Calu3 (cell line): ENCODE measurements at regions not wholly inside any gene's neighbourhood (a gene's known extent, or its start where the extent isn't known, plus 50 kb on each side); places are given as distances from the start of the nearest gene placed in this dataset.
"Not testable (repeated sequence)": the region's sequence is repeated elsewhere in the genome, so short reads cannot be mapped to it uniquely, and the experiment has no call there.

Experiments used
- BruUV-seq: library from RNA; stranded (reverse); fragments of 400-500 nt; replicated peaks from 2 replicates; lab custom pipeline; 2021; lab: Mats Ljungman, UMichigan
- CTCF ChIA-PET: fragments of 300-600 bp; sonication (Branson Sonifier 250); formaldehyde crosslinking; loops from one replicate; lab custom pipeline; 2022; ENCODE audit warnings: antibody characterized with exemption; lab: Charles Lee
- DNase-seq: peaks from one replicate; pipeline ENCODE4 v3.0.0; 2022
- H3K27ac Mint-ChIP-seq: one replicate; pipeline ENCODE4 v1.8.0; 2022; ENCODE audit warnings: mixed read lengths; ENCODE audit not compliant: unreplicated experiment
- H3K27me3 Mint-ChIP-seq: one replicate; pipeline ENCODE4 v1.8.0; 2022; ENCODE audit warnings: mixed read lengths; ENCODE audit not compliant: unreplicated experiment
- H3K36me3 Mint-ChIP-seq: one replicate; pipeline ENCODE4 v1.8.0; 2022; ENCODE audit warnings: mild to moderate bottlenecking, moderate library complexity, mixed read lengths; ENCODE audit not compliant: insufficient read depth, unreplicated experiment
- H3K4me1 Mint-ChIP-seq: one replicate; pipeline ENCODE4 v1.8.0; 2022; ENCODE audit warnings: mild to moderate bottlenecking, low read depth, mixed read lengths; ENCODE audit not compliant: unreplicated experiment
- H3K4me3 Mint-ChIP-seq: one replicate; pipeline ENCODE4 v1.8.0; 2022; ENCODE audit warnings: mild to moderate bottlenecking, low read depth, moderate library complexity, mixed read lengths; ENCODE audit not compliant: unreplicated experiment
- H3K9me3 Mint-ChIP-seq: one replicate; pipeline ENCODE4 v1.8.0; 2022; ENCODE audit warnings: low read depth, mixed read lengths; ENCODE audit not compliant: unreplicated experiment
- intact Hi-C: fragments of 100-400 bp; cut with micrococcal nuclease; formaldehyde crosslinking; loops from one replicate; pipeline ENCODE4 v1.10.0; 2022; ENCODE audit not compliant: unreplicated experiment
- TF ChIP-seq, protein P1 (sequence below): fragments of 200-600 bp; IDR thresholded peaks from one replicate; pipeline ENCODE4 v1.8.0; 2022; ENCODE audit warnings: antibody characterized with exemption; ENCODE audit not compliant: unreplicated experiment

GRCh38 chr2:193199322-193199721, 1004.6 kb upstream of the TMEFF2 start:
- no peak for DNase-seq
- Mint-ChIP-seq H3K36me3 (no peaks in the 10 kb centered on the region), H3K4me3 (no peak overlapping the region), H3K4me1 (no peaks in the 10 kb centered on the region), H3K9me3 (peaks cover 6% of the 10 kb centered on the region), H3K27me3 (no peaks in the 10 kb centered on the region), H3K27ac (no peak overlapping the region)
- no TSS peak for BruUV-seq
- CTCF ChIA-PET = no interaction called here
- intact Hi-C loops = no loop called here
- TF ChIP-seq, protein P1, sequence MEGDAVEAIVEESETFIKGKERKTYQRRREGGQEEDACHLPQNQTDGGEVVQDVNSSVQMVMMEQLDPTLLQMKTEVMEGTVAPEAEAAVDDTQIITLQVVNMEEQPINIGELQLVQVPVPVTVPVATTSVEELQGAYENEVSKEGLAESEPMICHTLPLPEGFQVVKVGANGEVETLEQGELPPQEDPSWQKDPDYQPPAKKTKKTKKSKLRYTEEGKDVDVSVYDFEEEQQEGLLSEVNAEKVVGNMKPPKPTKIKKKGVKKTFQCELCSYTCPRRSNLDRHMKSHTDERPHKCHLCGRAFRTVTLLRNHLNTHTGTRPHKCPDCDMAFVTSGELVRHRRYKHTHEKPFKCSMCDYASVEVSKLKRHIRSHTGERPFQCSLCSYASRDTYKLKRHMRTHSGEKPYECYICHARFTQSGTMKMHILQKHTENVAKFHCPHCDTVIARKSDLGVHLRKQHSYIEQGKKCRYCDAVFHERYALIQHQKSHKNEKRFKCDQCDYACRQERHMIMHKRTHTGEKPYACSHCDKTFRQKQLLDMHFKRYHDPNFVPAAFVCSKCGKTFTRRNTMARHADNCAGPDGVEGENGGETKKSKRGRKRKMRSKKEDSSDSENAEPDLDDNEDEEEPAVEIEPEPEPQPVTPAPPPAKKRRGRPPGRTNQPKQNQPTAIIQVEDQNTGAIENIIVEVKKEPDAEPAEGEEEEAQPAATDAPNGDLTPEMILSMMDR = no peak

DNA sequence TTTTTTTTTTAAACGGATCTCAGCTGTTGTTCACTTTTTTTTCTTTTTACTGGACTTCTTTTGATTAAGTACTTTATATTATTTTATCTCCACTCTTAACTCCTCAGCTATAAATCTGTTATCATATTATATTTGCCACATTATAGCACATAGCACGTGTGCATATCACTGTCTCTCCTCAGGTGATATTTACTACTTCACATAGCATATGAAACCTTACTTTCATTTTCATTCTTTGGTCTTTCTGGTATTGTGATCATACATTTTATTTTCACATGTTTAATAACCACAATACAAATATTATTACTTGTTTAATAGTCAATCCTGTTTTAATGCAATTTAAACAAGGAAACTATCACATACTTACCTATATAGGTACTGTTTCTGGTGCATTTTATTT, 993.1 kb upstream of the TMEFF2 start:
- no peak for DNase-seq
- TF ChIP-seq, protein P1 = no peak
- Mint-ChIP-seq H3K27ac (peak overlapping the region; percentile 93), H3K36me3 (no peaks in the 10 kb centered on the region), H3K27me3 (no peaks in the 10 kb centered on the region), H3K4me1 (peaks cover 12% of the 10 kb centered on the region), H3K9me3 (no peaks in the 10 kb centered on the region), H3K4me3 (peak overlapping the region; percentile 62)
- intact Hi-C loops = loop anchor here (10.0 kb wide), 2 partner anchors 303 to 397 kb away; no protein-coding TSS in a partner anchor
- CTCF ChIA-PET = no interaction called here
- no TSS peak for BruUV-seq

- H3K27ac Mint-ChIP-seq = peak overlapping the region; percentile 90
- not testable (repeated sequence) for H3K9me3 Mint-ChIP-seq, H3K4me1 Mint-ChIP-seq
These were observed 976.2 kb upstream of the TMEFF2 start for GRCh38 chr2:193170981-193171380.

GRCh38 chr2:193156480-193156879, 961.7 kb upstream of the TMEFF2 start:
- Mint-ChIP-seq H3K9me3 (peaks cover 8% of the 10 kb centered on the region), H3K27me3 (no peaks in the 10 kb centered on the region), H3K4me1 (no peaks in the 10 kb centered on the region), H3K4me3 (no peak overlapping the region), H3K27ac (no peak overlapping the region), H3K36me3 (no peaks in the 10 kb centered on the region)
- CTCF ChIA-PET = no interaction called here
- no TSS peak for BruUV-seq
- TF ChIP-seq, protein P1 = no peak
- no peak for DNase-seq
- intact Hi-C loops = no loop called here

More at GRCh38 chr2:193170981-193171380, 976.2 kb upstream of the TMEFF2 start:
- H3K27me3 Mint-ChIP-seq, BruUV-seq, intact Hi-C loops: not testable (repeated sequence)
- H3K4me3 Mint-ChIP-seq = peak overlapping the region; percentile 91
- CTCF ChIA-PET = interaction anchor here (1.2 kb wide), 1 partner anchor 414 kb away, joined by 3 read pairs; no protein-coding TSS in a partner anchor
- peak; percentile 59 for DNase-seq
- H3K36me3 Mint-ChIP-seq = peaks cover 11% of the 10 kb centered on the region

DNA sequence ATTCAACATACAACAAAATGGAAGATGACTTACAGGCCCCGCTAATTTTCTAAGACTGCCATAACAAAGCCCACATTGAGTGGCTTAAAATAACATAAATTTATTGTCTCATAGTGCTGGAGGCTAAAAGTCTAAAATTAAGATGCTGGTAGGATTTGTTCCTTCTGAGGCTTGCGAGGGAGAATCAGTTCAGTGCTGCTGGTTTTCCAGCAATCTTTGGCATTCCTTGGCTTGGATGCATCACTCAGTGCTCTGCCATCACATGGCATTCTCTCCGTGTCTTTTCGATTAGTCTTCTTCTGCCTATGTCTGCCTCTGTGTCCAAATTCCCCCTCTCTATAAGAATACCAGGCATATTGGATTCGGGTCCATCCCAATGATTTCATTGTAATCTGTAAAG, 959.3 kb upstream of the TMEFF2 start:
- CTCF ChIA-PET = no interaction called here
- TF ChIP-seq, protein P1 = no peak
- H3K36me3 Mint-ChIP-seq = no peaks in the 10 kb centered on the region
- peaks cover 3% of the 10 kb centered on the region for H3K9me3 Mint-ChIP-seq
- no peaks in the 10 kb centered on the region for H3K27me3 Mint-ChIP-seq
- no peak overlapping the region for H3K4me3 Mint-ChIP-seq
- BruUV-seq = no TSS peak
- intact Hi-C loops = no loop called here
- no peaks in the 10 kb centered on the region for H3K4me1 Mint-ChIP-seq
- H3K27ac Mint-ChIP-seq = no peak overlapping the region
- no peak for DNase-seq
